ENCODE measurements at regions not wholly inside any gene's neighbourhood (a gene's known extent, or its start where the extent isn't known, plus 50 kb on each side); places are given as distances from the start of the nearest gene placed in this dataset.

- no peak for TF ChIP-seq TAF1 (IDR thresholded peaks at IDR 0.05; ENCODE audit: low read depth)
- TF ChIP-seq FOXM1 (IDR thresholded peaks at IDR 0.05; ENCODE audit: borderline replicate concordance, low read depth): no peak
- TF ChIP-seq RAD21 (IDR thresholded peaks at IDR 0.05; ENCODE audit: low read depth): no peak
- TF ChIP-seq ZBTB7A (IDR thresholded peaks at IDR 0.05; ENCODE audit: low read depth): no peak
- TF ChIP-seq EP300 (IDR thresholded peaks at IDR 0.05; ENCODE audit: borderline replicate concordance): no peak
- no peak for TF ChIP-seq TEAD4 (IDR thresholded peaks at IDR 0.05)
- TF ChIP-seq, protein P1, sequence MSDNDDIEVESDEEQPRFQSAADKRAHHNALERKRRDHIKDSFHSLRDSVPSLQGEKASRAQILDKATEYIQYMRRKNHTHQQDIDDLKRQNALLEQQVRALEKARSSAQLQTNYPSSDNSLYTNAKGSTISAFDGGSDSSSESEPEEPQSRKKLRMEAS (IDR thresholded peaks at IDR 0.05): no peak
- TF ChIP-seq, protein P2, sequence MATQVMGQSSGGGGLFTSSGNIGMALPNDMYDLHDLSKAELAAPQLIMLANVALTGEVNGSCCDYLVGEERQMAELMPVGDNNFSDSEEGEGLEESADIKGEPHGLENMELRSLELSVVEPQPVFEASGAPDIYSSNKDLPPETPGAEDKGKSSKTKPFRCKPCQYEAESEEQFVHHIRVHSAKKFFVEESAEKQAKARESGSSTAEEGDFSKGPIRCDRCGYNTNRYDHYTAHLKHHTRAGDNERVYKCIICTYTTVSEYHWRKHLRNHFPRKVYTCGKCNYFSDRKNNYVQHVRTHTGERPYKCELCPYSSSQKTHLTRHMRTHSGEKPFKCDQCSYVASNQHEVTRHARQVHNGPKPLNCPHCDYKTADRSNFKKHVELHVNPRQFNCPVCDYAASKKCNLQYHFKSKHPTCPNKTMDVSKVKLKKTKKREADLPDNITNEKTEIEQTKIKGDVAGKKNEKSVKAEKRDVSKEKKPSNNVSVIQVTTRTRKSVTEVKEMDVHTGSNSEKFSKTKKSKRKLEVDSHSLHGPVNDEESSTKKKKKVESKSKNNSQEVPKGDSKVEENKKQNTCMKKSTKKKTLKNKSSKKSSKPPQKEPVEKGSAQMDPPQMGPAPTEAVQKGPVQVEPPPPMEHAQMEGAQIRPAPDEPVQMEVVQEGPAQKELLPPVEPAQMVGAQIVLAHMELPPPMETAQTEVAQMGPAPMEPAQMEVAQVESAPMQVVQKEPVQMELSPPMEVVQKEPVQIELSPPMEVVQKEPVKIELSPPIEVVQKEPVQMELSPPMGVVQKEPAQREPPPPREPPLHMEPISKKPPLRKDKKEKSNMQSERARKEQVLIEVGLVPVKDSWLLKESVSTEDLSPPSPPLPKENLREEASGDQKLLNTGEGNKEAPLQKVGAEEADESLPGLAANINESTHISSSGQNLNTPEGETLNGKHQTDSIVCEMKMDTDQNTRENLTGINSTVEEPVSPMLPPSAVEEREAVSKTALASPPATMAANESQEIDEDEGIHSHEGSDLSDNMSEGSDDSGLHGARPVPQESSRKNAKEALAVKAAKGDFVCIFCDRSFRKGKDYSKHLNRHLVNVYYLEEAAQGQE (IDR thresholded peaks at IDR 0.05; ENCODE audit: low read depth): no peak
- no peak for TF ChIP-seq EGR1 (IDR thresholded peaks at IDR 0.05)
- TF ChIP-seq USF1 (IDR thresholded peaks at IDR 0.05): no peak
- no peak for TF ChIP-seq YY1 (IDR thresholded peaks at IDR 0.05; ENCODE audit: low read depth)
- TF ChIP-seq NFIC (IDR thresholded peaks at IDR 0.05): no peak
- TF ChIP-seq TCF12 (IDR thresholded peaks at IDR 0.05; ENCODE audit: low read depth): no peak
- TF ChIP-seq CREB1 (IDR thresholded peaks at IDR 0.05; ENCODE audit: low read depth): no peak
Observed at GRCh38 chr15:70436428-70436827, 326.9 kb downstream of the UACA start.

Measured in Ishikawa (cell line).